DMS79 (cell line): ENCODE measurements at regions not wholly inside any gene's neighbourhood (a gene's known extent, or its start where the extent isn't known, plus 50 kb on each side); places are given as distances from the start of the nearest gene placed in this dataset.
"Not testable (repeated sequence)": the region's sequence is repeated elsewhere in the genome, so short reads cannot be mapped to it uniquely, and the experiment has no call there.

Experiments used
- DNase-seq: peaks from one replicate; lab custom pipeline; 2025; lab: John Stamatoyannopoulos, UW

DNA sequence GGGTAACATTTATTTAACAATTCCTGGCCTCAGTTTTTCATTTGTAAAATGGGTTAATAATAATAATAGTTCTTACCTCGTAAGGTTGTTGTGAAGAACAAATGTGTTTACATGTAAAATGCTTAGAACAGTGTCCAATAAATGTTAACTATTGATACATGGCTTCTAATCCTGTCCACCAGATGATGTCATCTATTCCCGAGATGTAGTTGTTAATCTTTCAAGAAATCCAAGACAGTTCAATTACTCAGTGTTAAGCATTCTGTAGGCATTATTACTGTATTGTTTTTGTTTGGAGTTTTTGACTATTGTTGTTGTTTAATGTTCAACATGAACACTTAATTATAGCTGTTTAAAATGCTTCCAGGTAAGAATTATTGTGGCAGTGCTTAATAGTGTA is 131.0 kb upstream of the FNDC3A start:
- no peak for DNase-seq

DNA sequence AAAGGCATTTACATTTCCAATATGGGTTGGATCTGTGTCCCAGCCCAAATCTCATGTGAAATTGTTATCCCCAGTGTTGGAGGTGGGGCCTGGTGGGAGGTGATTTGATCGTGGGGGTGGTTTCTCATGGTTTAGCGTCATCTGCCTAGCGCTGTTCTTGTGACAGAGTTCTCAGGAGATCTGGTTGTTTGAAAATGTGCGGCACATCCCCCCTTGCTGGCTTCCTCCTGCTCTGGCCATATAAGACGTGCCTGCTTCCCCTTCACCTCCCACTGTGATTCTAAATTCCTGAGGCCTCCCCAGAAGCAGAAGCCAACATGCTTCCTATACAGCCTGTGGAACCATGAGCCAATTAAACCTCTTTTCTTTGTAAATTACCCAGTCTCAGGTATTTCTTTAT is 126.2 kb upstream of the FNDC3A start:
- DNase-seq, result no peak

DNA sequence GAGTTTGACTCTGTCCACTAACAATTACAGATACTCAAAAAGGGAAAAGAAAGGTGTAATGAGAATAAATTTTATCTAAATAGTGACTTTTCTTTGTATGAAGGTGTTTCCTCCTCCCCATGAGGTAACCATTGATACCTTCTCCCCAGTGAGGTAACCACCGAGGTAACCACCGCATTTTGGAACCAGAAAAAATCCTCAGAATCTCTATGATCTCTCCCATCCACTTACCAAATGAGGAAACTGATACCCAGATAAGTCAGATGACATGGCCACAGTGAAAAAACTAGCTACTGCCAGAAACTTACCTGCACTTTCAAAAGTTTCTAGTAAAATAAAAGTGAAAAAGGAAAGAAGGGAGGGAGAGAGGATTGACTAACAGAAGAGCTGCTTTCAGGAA is 124.0 kb upstream of the FNDC3A start:
- no peak for DNase-seq

DNA sequence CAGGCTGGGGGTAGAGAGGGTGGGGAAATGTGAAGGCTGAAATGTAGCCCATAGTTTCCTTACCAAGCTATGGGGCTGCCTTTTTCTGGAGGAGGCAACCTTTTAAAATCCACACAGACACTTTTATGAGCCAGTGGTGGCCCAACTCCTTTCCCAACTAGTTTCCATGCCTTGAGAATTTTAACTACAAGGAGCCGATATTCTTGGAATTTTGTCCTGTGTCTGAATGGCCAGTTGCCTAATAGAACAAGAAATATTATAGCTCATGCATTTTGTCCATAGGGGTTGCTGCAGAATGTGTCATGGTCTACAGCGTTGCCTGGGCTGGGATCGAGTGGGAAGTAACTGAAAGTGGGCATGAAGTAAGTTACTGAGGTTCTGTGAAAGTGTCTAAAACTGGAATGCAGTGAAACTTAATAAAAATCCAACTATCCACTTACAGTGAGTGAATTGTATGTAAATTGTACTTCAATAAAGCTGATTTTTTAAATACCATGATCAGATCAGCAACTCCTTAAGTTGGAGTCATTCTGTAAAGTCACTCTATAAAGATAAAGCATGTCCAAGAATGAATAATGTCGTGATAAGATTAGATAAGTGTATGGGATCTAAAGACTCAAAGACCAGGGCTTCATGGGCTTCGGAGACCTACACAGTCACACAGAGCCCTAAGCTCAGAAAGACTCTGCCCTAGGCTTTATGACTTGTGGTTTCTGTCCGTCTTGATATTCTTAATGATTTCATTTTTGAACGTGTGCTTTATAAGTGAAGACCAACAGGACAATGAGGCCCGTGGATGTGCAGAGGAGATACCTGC is 122.6 kb upstream of the FNDC3A start:
- DNase-seq, result no peak

DNA sequence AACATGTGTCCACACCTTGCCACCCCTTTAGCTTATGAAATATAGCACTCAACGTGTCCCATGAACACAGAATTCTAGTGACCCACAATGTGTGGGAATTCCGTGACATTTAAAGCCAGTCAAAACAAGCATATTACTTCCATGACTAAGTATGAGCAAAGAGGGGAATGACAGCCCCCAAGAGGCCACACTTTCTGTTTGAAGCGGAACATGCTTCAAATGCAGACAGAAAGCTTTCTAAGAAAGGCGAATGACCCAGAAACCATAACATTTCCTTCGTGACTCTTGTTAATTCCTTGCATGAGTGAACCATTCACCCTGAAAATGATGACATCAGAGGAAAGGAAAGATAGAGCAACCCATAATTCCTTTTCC is 122.0 kb upstream of the FNDC3A start:
- DNase-seq, result no peak

DNA sequence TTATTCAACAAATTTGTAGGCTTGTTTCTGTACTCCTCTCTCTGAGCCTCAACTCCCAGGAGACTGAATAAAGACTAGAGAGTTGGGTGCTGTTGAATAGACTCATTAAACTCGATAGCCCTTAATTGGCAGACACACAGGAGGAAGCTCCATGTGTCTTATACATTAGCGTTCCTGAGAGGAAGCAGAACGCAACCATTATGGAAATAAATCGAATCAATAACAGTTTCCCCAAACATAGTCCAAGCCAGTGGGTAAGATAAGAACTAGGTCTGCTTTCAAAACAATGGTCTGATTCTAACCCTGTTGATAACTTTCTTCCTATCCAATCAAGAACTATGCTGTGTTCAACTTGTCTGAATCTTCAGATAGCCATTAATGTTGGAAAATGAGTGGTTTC is 118.1 kb upstream of the FNDC3A start:
- DNase-seq, result no peak

DNA sequence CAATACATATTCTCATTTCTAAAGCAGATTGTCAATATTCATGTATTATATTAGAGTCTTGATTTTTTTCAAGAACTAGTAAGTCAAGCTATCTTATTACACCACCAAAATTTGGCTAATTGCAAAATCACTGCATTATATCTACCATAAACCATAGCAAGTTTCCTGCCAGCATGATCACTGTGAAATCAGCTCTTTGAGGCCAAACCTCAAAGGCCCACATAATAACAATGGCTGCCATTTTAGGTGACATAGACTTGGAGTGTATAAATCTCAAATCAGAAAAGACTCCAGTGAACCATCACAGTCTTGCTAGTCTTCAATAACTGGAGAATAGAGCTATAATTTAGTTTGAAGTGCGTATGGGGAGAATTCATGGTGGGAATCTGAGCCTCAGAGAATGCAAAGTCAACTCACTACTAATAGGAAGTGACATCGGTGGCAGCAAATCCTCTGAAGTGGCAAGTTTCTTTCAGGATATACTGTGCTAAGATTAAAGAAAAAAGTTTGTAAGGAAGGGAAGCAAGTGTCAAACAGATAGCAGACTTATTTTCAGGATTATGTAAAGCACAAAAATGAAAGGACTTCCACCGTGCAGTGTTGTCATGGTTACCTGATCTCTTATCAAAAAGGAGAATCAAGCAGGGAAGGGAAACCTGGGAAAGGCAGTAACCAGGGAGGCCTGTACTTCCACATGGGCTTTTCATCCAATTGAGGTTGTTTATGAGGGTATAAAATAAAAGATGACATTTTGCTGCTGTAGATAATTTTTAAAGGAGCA is 117.4 kb upstream of the FNDC3A start:
- DNase-seq, result no peak

DNA sequence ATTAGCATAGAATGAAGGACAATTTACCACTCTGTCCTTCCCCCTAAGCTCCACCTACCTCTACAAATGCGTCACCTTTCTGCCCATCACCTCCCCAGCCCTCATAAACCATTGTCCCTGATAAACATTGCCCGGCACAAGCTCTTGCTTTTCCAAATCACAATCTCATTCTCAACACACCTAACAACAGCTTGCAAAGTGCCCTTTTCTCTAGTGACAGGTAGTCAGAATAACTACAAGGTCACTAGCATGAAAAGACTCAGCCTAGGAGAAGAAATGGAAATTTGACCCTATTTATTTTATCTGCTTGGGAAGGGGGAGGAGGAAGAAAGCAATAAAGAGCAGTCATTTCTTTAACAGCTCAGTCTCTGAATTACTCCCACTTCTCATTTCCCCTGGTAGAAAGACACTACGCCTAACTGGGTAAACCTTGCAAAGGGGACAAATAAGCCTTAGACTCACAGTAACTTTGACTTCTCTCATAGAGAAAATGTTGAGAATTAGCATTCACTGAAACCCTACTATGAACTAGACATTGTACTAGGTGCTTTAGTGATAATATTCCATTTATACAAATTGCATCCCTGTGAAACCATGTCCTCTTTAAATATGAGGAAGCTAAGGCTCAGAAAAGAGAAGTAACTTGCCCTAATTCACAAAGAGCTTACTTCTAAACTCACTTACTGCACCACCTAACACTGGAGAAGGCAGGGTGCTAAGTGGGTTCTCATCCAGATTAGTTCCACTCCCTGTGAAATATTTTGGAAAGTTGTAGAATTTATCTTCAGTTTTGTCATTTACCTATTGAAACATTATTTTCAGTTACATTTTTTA is 116.2 kb upstream of the FNDC3A start:
- no peak for DNase-seq

DNA sequence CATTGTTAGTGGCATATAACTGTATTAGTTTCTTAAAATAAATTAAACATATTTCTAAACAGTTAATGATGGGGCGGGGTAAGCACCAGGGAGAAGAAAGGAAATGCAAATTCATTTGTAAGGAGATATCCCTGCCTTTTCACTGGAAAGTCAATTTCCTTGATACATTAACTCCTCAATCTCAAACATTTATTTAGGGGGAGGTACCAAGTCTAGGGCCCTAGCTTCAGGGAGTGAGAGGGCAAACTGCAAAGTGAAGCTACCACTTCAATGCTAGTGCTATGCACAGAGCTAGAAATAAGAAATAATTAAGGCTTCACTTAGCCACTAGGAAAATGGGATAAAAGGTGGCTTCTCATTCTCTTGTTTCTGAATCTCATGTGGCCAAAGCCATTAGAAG is 115.3 kb upstream of the FNDC3A start:
- no peak for DNase-seq

DNA sequence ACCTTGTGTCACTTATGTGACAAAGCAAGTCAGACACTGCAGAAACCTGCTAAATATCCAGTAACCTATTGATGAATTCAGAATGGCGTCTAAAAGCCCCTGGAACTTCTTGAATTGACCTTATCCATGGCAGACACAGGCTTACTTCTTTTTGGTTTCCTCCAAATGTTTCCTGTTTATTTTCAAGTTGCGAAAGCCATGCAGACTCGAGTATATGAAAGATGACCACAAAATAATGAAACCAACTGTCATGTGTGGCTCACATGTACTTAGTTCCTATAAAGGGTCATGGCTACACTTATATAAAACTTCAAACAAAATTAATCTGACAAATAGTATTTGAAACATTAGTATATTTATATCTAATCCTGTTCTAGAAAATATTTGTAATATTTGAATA is 113.1 kb upstream of the FNDC3A start:
- DNase-seq, result no peak

DNA sequence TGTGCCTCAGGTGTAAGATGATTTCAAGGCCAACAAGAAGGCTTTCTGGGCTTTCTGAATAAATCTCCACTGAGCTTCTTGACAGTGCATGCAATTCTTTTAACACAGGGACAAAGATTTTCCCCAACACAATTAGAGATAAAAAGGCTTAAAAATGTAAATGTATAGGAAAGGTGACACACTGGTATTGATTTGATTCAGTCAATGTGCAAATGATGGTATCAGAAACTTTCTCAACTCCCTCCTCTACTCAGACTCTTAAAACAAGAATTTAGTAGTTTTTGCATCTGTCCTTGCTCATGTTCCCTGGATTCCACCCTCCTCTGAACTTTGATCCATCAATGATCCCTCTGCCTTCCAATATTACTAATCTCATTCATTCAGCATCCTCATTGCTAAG is 111.6 kb upstream of the FNDC3A start:
- no peak for DNase-seq

DNA sequence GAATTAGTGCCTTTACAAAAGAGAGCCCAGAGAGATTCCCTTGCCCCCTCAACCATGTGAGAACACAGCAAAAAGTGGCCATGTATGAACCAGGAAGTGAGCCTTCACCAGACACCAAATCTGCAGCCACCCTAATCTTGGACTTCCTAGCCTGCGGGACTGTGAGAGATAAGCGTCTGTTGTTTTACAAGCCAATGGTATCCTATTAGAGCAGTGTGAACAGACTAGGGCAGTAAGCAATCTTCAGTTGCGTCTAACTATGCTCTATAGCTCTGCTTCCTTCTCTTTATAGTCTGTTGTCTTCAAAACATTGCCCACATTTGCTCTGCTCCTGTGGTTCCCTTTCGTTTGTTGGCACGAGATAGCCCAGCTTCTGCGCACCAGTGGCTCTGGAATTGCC is 109.5 kb upstream of the FNDC3A start:
- no peak for DNase-seq

DNA sequence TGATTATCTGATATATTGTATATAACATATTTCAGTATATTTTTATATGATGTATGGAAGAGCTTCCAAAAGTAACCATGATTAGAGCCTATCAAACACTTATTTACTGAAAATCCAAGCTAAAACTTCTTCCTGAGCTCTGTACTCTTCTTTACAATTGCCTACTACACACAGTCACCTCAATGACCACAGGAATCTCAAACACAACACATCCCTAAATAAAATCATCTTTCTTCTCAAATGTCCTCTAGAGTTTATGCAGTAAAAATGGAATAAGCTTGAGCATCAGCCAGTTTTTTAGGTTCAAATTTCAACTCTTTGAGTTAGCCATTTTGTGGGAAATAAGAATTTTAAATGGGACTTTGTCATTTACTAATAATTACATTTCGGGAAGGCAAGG is 102.6 kb upstream of the FNDC3A start:
- DNase-seq, result no peak

DNA sequence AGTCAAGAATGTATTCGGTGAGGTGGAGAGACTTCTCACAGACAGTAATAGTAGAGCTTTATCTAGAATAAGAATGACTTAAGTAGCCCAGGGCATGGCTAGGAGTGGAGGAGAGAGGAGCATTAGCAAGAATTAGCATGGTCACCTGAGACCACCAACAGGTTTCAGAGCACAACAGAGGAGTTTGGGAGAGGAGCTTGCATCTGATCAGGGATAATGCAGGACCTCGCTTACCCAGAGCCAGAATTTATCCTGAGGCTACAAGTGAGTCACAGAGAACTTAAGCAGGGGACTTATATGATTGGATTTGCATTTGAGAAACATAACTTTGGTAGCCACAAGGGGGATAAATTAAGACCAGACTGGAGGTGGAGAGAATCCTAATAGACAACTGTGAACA is 102.1 kb upstream of the FNDC3A start:
- DNase-seq, result no peak

DNA sequence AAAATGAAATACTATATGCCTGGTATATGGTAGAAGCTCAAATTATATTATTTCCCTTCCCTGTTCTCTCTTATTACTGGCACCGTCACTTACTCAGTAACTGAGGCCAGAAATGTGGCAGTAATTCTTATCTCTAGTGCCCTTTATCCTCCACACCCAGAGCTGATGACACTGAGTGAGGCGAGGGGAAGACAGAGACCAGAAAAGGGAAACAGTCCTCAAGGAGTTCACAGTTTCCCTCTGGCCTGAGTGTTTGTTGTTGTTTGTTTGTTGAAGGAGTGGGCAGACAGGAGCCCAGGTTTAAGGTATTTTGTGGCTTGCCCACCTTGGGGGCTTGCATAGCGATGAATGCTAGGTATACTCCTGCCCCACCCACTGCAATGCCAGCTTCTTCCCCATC is 101.5 kb upstream of the FNDC3A start:
- DNase-seq, result no peak

DNA sequence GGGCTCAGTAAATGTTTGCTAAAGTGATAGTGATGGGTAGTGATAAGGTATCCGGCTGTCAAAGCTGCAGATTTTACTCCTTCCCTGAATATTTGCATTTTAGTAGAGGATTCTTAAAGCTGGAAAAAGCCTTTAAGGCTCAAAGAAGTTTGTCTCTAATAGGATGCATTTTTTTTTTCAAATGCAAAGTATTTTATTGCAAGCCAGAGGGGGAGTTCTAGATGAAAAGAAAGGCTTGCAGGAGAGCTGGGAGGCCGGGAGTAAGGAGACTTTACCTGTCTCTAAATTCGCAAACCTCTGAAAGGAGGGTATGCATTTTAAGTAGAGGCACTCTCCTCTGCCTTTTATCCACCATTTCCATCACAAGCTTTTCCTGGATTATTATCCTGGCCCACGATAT is 100.7 kb upstream of the FNDC3A start:
- no peak for DNase-seq

DNA sequence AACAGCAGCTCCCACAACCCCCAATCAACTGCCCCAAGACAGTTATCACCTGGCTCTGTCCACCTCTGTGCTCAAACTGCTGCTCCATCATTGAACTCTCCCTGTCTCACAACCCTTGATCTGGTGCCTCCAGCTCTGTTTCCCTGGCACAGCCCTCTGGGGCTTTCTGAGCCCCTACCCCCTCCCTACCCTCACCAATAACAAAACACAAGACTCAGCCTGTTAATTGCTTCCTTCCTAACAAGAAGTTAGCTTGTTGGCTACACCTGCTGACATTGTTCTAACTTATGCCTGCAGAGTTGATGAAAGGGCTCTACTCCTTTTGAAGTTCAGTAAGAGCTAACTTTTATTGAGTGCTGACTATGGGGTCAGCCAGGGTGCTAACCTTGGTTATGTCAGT is 99.4 kb upstream of the FNDC3A start:
- DNase-seq, result no peak

DNA sequence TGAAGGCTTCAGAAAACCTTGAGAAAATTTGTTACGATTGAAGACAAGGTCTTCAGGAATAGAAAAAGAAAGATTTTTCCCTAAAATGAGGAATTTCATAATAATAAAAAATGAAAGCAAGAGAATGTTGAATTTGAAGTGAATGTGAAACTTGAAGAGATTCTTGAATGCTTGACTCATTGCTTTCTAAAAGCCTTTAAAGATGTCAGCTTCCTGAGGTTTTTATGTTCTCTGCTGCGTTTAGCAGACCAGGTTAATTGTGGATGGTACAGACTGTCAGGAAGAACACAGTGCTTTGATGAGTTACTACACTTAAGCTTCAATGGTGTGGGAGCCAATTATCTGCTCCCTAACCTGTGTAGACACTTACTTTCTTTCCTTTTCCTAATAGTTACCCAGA is 96.3 kb upstream of the FNDC3A start:
- no peak for DNase-seq

DNA sequence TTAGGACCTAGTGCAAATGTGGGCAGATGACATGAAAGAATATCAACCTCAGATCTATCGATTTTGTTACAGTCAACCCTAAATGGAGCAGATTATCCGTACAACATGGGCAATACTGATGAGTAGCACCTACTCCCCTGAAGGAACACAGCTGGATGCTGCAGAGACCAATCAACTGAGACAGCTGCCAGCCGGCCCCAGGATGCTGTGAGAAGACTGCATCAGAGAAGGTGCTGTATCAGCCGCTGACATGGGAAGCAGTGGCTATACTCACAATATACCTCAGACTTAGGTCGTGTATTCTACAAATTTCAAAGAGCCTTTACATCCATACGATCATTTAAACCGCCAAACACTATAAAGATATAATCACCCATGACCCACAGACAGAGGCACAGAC is 95.9 kb upstream of the FNDC3A start:
- DNase-seq, result no peak

DNA sequence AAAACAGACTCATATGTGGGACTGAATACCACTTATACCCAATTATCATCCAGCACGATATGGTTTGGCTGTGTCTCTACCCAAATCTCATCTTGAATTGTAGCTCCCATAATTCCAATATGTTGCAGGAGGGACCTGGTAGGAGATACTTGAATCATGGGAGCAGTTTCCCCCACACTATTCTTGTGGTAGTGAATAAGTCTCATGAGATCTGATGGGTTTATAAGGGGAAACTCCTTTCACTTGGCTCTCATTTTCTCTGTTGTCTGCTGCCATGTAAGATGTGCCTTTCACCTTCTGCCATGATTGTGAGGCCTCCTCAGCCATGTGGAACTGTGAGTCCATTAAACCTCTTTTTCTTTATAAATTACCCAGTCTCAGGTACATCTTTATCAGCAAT is 91.9 kb upstream of the FNDC3A start:
- not testable (repeated sequence) for DNase-seq

DNA sequence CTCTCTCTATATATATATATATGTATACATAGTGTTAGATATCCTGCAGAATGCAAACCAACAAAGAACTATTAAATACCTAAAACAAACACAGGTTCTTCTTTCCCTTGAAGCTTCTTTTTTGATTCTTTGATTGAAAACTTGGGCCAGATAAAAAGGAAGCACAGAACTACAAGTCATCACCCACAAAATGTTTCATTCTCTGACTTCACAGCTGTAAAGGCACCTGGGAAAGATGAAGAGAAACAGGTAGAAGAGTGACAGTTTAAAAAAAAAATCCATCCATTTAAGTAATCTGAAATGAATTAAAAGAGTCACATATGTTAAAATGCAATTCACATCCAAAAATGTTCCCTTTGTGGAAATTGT is 90.7 kb upstream of the FNDC3A start:
- DNase-seq, result no peak

DNA sequence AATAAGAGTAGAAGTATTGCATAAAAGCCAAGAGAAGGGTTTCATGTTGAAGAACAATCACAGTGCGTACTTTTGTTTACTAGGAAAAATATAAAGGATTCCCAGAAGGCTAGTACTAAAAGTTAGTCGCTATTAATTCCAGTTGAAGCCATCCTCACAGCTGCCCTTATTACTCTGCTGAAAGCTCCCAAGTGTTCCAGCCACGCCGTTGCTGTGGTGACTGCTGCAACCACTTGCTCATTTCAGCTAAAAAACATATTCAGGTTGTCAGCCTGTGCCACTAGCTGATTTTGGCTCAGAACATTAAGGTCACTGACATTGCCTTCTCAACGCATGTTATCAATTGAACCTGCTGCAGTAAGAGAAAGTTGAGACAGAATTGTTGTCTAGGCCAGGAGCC is 87.1 kb upstream of the FNDC3A start:
- DNase-seq, result no peak

DNA sequence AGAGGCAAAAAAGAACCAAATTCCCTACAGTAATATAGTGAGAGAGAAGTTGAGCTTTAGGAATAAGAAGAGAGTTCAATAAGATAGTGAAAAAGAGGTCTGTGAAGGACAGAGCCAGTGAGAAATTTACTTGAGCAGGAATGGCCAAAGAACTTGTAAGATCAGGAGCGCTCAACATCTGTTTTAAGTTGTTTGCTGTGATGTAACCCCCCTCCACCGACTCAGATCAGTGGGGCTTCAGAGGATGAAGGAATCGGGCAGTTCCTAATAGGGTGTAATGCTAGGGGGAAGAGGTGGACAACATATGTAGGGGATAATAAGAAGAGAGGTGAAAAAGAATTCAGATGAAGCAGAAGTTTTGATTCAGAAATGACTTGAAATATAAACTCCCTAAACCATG is 85.3 kb upstream of the FNDC3A start:
- DNase-seq, result no peak
